DOHH2 (cell line): ENCODE measurements at regions not wholly inside any gene's neighbourhood (a gene's known extent, or its start where the extent isn't known, plus 50 kb on each side); places are given as distances from the start of the nearest gene placed in this dataset.

Source experiments
- H3F3A ChIP-seq: fragments of 200-600 bp; sonication (generic), shearing (Covaris generic); 2 replicates; pipeline ENCODE4 v1.6.0; 2016; ENCODE audit warnings: antibody characterized with exemption, mild to moderate bottlenecking; ENCODE audit not compliant: control insufficient read depth, insufficient read depth
- H3K27ac ChIP-seq: fragments of 200-600 bp; sonication (generic); 2 replicates; pipeline ENCODE4 v1.5.1; 2014; ENCODE audit warnings: low read depth, mild to moderate bottlenecking, low read length, moderate library complexity
- H3K27me3 ChIP-seq: fragments of 200-600 bp; sonication (generic); 2 replicates; pipeline ENCODE4 v1.6.1; 2014; ENCODE audit warnings: mild to moderate bottlenecking, low read length, mixed read lengths; ENCODE audit not compliant: control insufficient read depth
- H3K36me3 ChIP-seq: fragments of 200-600 bp; sonication (generic); 2 replicates; pipeline ENCODE4 v1.6.1; 2014; ENCODE audit warnings: mild to moderate bottlenecking, low read length, moderate library complexity, mixed read lengths; ENCODE audit not compliant: control insufficient read depth
- H3K4me1 ChIP-seq: fragments of 200-600 bp; sonication (generic); 2 replicates; pipeline ENCODE4 v1.6.1; 2014; ENCODE audit warnings: mild to moderate bottlenecking, low read length, mixed read lengths; ENCODE audit not compliant: control insufficient read depth
- H3K4me2 ChIP-seq: fragments of 200-600 bp; sonication (generic); 2 replicates; pipeline ENCODE4 v1.6.0; 2014; ENCODE audit warnings: mild to moderate bottlenecking, low read length, moderate library complexity
- H3K4me3 ChIP-seq: fragments of 200-600 bp; sonication (generic); 2 replicates; pipeline ENCODE4 v1.5.1; 2014; ENCODE audit warnings: mild to moderate bottlenecking, low read length, mixed read lengths
- H3K79me2 ChIP-seq: fragments of 200-600 bp; sonication (generic); 2 replicates; pipeline ENCODE4 v1.6.1; 2014; ENCODE audit warnings: mild to moderate bottlenecking, low read length, mixed read lengths; ENCODE audit not compliant: control insufficient read depth
- H3K9me2 ChIP-seq: fragments of 200-600 bp; sonication (generic); replicated peaks from 2 replicates; pipeline ENCODE4 v1.6.1; 2014; ENCODE audit warnings: mild to moderate bottlenecking, low read length, mixed read lengths; ENCODE audit not compliant: control insufficient read depth
- H3K9me3 ChIP-seq: fragments of 200-600 bp; sonication (generic); 2 replicates; pipeline ENCODE4 v1.6.1; 2014; ENCODE audit warnings: antibody characterized with exemption, low read length, mixed read lengths; ENCODE audit not compliant: control insufficient read depth, insufficient read depth
- H4K20me1 ChIP-seq: fragments of 200-600 bp; sonication (generic); 2 replicates; pipeline ENCODE4 v1.6.0; 2014; ENCODE audit warnings: low read depth, mild to moderate bottlenecking, antibody characterized with exemption, low read length, moderate library complexity; ENCODE audit not compliant: control insufficient read depth, insufficient read depth
- CTCF ChIP-seq: fragments of 200-600 bp; sonication (generic); IDR thresholded peaks from one replicate; pipeline ENCODE4 v1.5.1; 2014; ENCODE audit warnings: antibody characterized with exemption, mild to moderate bottlenecking, low read depth, low read length; ENCODE audit not compliant: poor library complexity, severe bottlenecking
- EZH2phosphoT487 ChIP-seq: fragments of 200-600 bp; sonication (generic); IDR thresholded peaks from 2 replicates; pipeline ENCODE4 v1.6.1; 2017; ENCODE audit warnings: borderline replicate concordance, mild to moderate bottlenecking, antibody characterized with exemption, low read length, moderate library complexity, mixed read lengths

DNA sequence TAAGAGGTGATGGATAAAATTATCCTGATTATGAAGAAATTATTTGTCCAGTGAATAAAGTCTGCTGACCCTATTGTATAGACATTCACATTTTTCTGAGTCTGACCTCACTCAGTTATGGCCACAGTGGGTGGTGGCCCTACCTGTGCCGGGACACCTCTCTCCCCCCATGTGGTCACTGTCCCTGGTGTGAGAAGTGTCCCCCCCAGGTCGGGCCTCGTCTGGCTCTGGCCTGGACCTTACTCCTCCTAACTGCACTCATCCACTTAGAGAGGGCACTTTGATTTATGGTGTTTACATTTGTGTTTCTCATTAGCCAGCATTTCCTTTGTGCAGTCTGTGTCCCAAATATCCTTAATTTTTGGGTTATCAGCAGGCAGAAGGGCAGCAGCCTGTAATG, 59.6 kb upstream of the ZNF32 start:
- Histone ChIP-seq H3K4me3 (no peak overlapping the region), H3K9me3 (no peaks in the 10 kb centered on the region), H3K36me3 (no peaks in the 10 kb centered on the region), H3K4me2 (no peak overlapping the region), H3K27ac (no peak overlapping the region), H3K4me1 (no peaks in the 10 kb centered on the region), H3F3A (no peaks in the 10 kb centered on the region), H3K27me3 (no peaks in the 10 kb centered on the region), H3K79me2 (no peaks in the 10 kb centered on the region), H4K20me1 (no peaks in the 10 kb centered on the region), H3K9me2 (no peaks in the 10 kb centered on the region)
- TF ChIP-seq EZH2phosphoT487, result no peak
- no peak for TF ChIP-seq CTCF

DNA sequence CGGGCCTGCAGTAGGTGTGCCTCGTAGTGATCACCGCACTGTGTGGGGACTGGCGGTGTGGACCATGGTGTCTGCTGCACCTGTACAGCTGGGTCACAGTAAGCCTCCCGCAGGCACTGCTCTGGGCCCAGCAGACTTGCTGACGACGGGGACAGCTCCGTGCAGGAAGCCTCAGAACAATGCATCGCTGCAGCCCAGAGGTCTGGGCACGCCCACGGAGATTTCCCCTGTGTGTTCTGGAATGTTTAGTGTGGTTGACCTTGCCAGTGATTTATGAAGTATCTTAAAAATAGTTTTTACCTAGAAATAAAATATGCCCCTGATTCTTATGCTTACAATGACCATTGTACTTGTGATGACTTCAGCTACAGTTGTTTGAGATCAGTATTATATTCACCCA, 59.1 kb upstream of the ZNF32 start:
- no peaks in the 10 kb centered on the region for H3K9me3 ChIP-seq
- H3K4me1 ChIP-seq, result no peaks in the 10 kb centered on the region
- no peak overlapping the region for H3K4me3 ChIP-seq
- no peaks in the 10 kb centered on the region for H4K20me1 ChIP-seq
- H3K36me3 ChIP-seq, result no peaks in the 10 kb centered on the region
- H3K79me2 ChIP-seq, result no peaks in the 10 kb centered on the region
- H3K27ac ChIP-seq, result no peak overlapping the region
- no peaks in the 10 kb centered on the region for H3F3A ChIP-seq
- TF ChIP-seq CTCF, result no peak
- TF ChIP-seq EZH2phosphoT487, result no peak
- H3K9me2 ChIP-seq, result no peaks in the 10 kb centered on the region
- H3K27me3 ChIP-seq, result no peaks in the 10 kb centered on the region
- H3K4me2 ChIP-seq, result no peak overlapping the region

- H3F3A ChIP-seq, result no peaks in the 10 kb centered on the region
- H4K20me1 ChIP-seq, result no peaks in the 10 kb centered on the region
- no peaks in the 10 kb centered on the region for H3K4me1 ChIP-seq
- H3K27me3 ChIP-seq, result no peaks in the 10 kb centered on the region
- H3K9me3 ChIP-seq, result no peaks in the 10 kb centered on the region
- H3K9me2 ChIP-seq, result no peaks in the 10 kb centered on the region
- H3K36me3 ChIP-seq, result no peaks in the 10 kb centered on the region
- no peak overlapping the region for H3K4me2 ChIP-seq
- TF ChIP-seq EZH2phosphoT487 (no peak), CTCF (no peak)
- no peaks in the 10 kb centered on the region for H3K79me2 ChIP-seq
- H3K27ac ChIP-seq, result no peak overlapping the region
- no peak overlapping the region for H3K4me3 ChIP-seq
Observed at GRCh38 chr10:43706166-43706565, 57.5 kb upstream of the ZNF32 start.

GRCh38 chr10:43703286-43703685, 54.6 kb upstream of the ZNF32 start:
- Histone ChIP-seq H3F3A (no peaks in the 10 kb centered on the region), H3K27me3 (no peaks in the 10 kb centered on the region), H3K9me2 (no peaks in the 10 kb centered on the region), H3K36me3 (no peaks in the 10 kb centered on the region), H3K4me3 (no peak overlapping the region), H3K4me1 (no peaks in the 10 kb centered on the region), H3K27ac (no peak overlapping the region), H3K79me2 (no peaks in the 10 kb centered on the region), H3K4me2 (no peak overlapping the region), H4K20me1 (no peaks in the 10 kb centered on the region), H3K9me3 (no peaks in the 10 kb centered on the region)
- TF ChIP-seq CTCF (no peak), EZH2phosphoT487 (no peak)
